DND-41 (cell line): ENCODE measurements at regions not wholly inside any gene's neighbourhood (a gene's known extent, or its start where the extent isn't known, plus 50 kb on each side); places are given as distances from the start of the nearest gene placed in this dataset.
"Not testable (repeated sequence)": the region's sequence is repeated elsewhere in the genome, so short reads cannot be mapped to it uniquely, and the experiment has no call there.

Source experiments
- CTCF ChIP-seq: IDR thresholded peaks from 2 replicates; pipeline ENCODE4 v1.5.1; 2012; ENCODE audit warnings: borderline replicate concordance, low read length, moderate library complexity, mild to moderate bottlenecking; ENCODE audit not compliant: poor library complexity, severe bottlenecking; ENCODE audit errors: extremely low read depth
- EZH2 ChIP-seq: IDR thresholded peaks from 3 replicates; pipeline ENCODE4 v1.6.1; 2012; ENCODE audit warnings: borderline replicate concordance, low read depth, mild to moderate bottlenecking, moderate library complexity, low read length, inconsistent platforms; ENCODE audit not compliant: severe bottlenecking

- TF ChIP-seq EZH2, CTCF: not testable (repeated sequence)
These were observed 1906.9 kb downstream of the PCDH9 start for GRCh38 chr13:65323192-65323591.
